Erythroblast (primary cell): ENCODE measurements at regions not wholly inside any gene's neighbourhood (a gene's known extent, or its start where the extent isn't known, plus 50 kb on each side); places are given as distances from the start of the nearest gene placed in this dataset.

Experiments
- GATA1 ChIP-seq: IDR thresholded peaks from 2 replicates; pipeline ENCODE4 v1.6.1; 2011; ENCODE audit warnings: low read depth, mild to moderate bottlenecking, control low read depth, low read length, moderate library complexity
- POLR2A ChIP-seq: IDR thresholded peaks from 2 replicates; pipeline ENCODE4 v1.6.1; 2011; ENCODE audit warnings: mild to moderate bottlenecking, low read length

GRCh38 chr15:31830591-31830990, 199.7 kb upstream of the CHRNA7 start:
- no peak for TF ChIP-seq POLR2A
- TF ChIP-seq GATA1 = no peak
